ENCODE measurements at regions not wholly inside any gene's neighbourhood (a gene's known extent, or its start where the extent isn't known, plus 50 kb on each side); places are given as distances from the start of the nearest gene placed in this dataset.

- ChIA-PET CTCF (interaction anchor here (0.6 kb wide), 2 partner anchors 63 to 180 kb away, joined by 4 read pairs; no protein-coding TSS in a partner anchor), POLR2A (no interaction called here)
- H3K36me3 ChIP-seq (ENCODE audit: control insufficient read depth in 2 of 2, insufficient read depth in 1 of 2, low read length in 2 of 2): no peaks in the 10 kb centered on the region
- H3K4me3 ChIP-seq (ENCODE audit: low read depth, low read length): no peak overlapping the region
- H3K4me1 ChIP-seq (ENCODE audit: control insufficient read depth, insufficient read depth, low read length): peaks cover 36% of the 10 kb centered on the region
- peak overlapping the region; percentile 73; the same call in 1 of the 2 replicates for H3K27ac ChIP-seq (ENCODE audit: extremely low read depth, low read depth, low read length)
- no peaks in the 10 kb centered on the region for H3K9me3 ChIP-seq (ENCODE audit: control insufficient read depth, insufficient read depth, low read depth, low read length)
- TF ChIP-seq ZBTB17 (tag by site-specific recombination; IDR thresholded peaks at IDR 0.05) (no peak), ZNF423 (tag by site-specific recombination; IDR thresholded peaks at IDR 0.05) (no peak), ZNF214 (tag by site-specific recombination; IDR thresholded peaks at IDR 0.05; ENCODE audit: borderline replicate concordance) (no peak), ZNF366 (tag by site-specific recombination; conservative IDR thresholded peaks at IDR 0.05) (no peak), HOXA7 (CRISPR knock-in tag; IDR thresholded peaks at IDR 0.05; ENCODE audit: borderline replicate concordance) (no peak), ZNF560 (tag by site-specific recombination; IDR thresholded peaks at IDR 0.05; ENCODE audit: borderline replicate concordance) (no peak), PBX3 (CRISPR knock-in tag; IDR thresholded peaks at IDR 0.05) (no peak), ZNF26 (tag by site-specific recombination; IDR thresholded peaks at IDR 0.05) (no peak), ZSCAN4 (tag by site-specific recombination; IDR thresholded peaks at IDR 0.05) (no peak), ZNF645 (tag by site-specific recombination; IDR thresholded peaks at IDR 0.05) (no peak), YY2 (tag by site-specific recombination; IDR thresholded peaks at IDR 0.05) (no peak), ZNF24 (tag by site-specific recombination; IDR thresholded peaks at IDR 0.05) (no peak), GLIS1 (tag by site-specific recombination; IDR thresholded peaks at IDR 0.05) (0 out of 2 replicates have a peak, but pooled peaks have one; percentile 10), ZNF169 (tag by site-specific recombination; IDR thresholded peaks at IDR 0.05) (no peak), TRIM28 (IDR thresholded peaks at IDR 0.05; ENCODE audit: borderline replicate concordance, low read length) (no peak), INSM2 (tag by site-specific recombination; IDR thresholded peaks at IDR 0.05) (no peak), ZIC2 (tag by site-specific recombination; IDR thresholded peaks at IDR 0.05) (no peak), ZXDB (tag by site-specific recombination; IDR thresholded peaks at IDR 0.05) (peak; percentile 64), PRDM10 (tag by site-specific recombination; IDR thresholded peaks at IDR 0.05) (0 out of 2 replicates have a peak, but pooled peaks have one; percentile 24), ZBTB11 (tag by site-specific recombination; conservative IDR thresholded peaks at IDR 0.05; ENCODE audit: low read depth) (no peak), ZEB2 (tag by site-specific recombination; IDR thresholded peaks at IDR 0.05) (no peak), ZNF248 (tag by site-specific recombination; IDR thresholded peaks at IDR 0.05) (no peak), ZNF433 (tag by site-specific recombination; IDR thresholded peaks at IDR 0.05; ENCODE audit: low read depth) (no peak)
These were observed 120.2 kb downstream of the ACAA2 start for GRCh38 chr18:49692906-49693716.

All from HEK293 (cell line).